ENCODE measurements at regions not wholly inside any gene's neighbourhood (a gene's known extent, or its start where the extent isn't known, plus 50 kb on each side); places are given as distances from the start of the nearest gene placed in this dataset.

- DNase-seq (ENCODE audit: low spot score in 2 of 2): no peak
- no peaks in the 10 kb centered on the region for H3K36me3 Mint-ChIP-seq
- H3K4me1 Mint-ChIP-seq: no peaks in the 10 kb centered on the region
- peaks cover 10% of the 10 kb centered on the region for H3K9me3 Mint-ChIP-seq
- no peak overlapping the region for H3K4me3 Mint-ChIP-seq
- H3K27ac Mint-ChIP-seq: no peak overlapping the region
- no peak for ATAC-seq
Observed at GRCh38 chr7:119172043-119172442, 947.5 kb downstream of the ANKRD7 start.

GRCh38 chr7:119175911-119176627 lies 951.6 kb downstream of the ANKRD7 start:
- Mint-ChIP-seq H3K4me3 (no peak overlapping the region), H3K36me3 (no peaks in the 10 kb centered on the region), H3K9me3 (peaks cover 3% of the 10 kb centered on the region), H3K27ac (no peak overlapping the region), H3K4me1 (no peaks in the 10 kb centered on the region)
- ATAC-seq (no peak), DNase-seq (ENCODE audit: low spot score in 2 of 2) (no peak)

- Mint-ChIP-seq H3K27ac (no peak overlapping the region), H3K4me3 (no peak overlapping the region), H3K36me3 (no peaks in the 10 kb centered on the region), H3K4me1 (no peaks in the 10 kb centered on the region), H3K9me3 (peaks cover 3% of the 10 kb centered on the region)
- DNase-seq (ENCODE audit: low spot score in 2 of 2) (no peak), ATAC-seq (no peak)
Observed at GRCh38 chr7:119177863-119178262, 953.4 kb downstream of the ANKRD7 start.

DNA sequence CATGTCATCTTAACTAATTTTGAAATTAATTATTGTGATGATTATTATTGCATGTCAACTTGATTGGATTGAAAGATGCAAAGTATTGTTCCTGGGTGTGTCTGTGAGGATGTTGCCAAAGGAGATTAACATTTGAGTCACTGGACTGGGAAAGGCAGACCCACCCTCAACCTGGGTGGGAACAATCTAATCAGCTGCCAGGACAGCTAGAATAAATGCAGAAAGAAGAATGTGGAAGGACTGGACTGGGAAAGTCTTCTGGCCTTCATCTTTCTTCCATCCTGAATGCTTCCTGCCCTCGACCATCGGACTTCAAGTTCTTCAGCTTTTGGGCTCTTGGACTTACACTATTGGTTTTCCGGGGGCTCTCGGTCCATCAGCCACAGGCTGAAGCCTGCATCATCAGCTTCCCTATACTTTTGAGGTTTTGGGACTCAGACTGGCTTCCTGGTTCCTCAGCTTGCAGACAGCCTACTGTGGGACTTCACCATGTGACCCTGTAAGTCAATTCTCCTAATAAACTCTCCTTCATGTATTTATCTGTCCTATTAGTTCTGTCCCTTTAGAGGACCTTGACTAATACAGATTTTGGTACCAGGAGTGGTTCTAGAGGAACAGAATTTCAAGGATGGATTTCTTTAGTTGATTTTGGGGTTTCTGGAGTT lies 959.8 kb downstream of the ANKRD7 start:
- Mint-ChIP-seq H3K4me3 (no peak overlapping the region), H3K4me1 (no peaks in the 10 kb centered on the region), H3K9me3 (peaks cover 9% of the 10 kb centered on the region), H3K36me3 (no peaks in the 10 kb centered on the region), H3K27ac (no peak overlapping the region)
- no peak for ATAC-seq
- no peak for DNase-seq (ENCODE audit: low spot score in 2 of 2)

- H3K4me3 Mint-ChIP-seq: no peak overlapping the region
- no peaks in the 10 kb centered on the region for H3K36me3 Mint-ChIP-seq
- DNase-seq (ENCODE audit: low spot score in 2 of 2) (no peak), ATAC-seq (no peak)
- peaks cover 7% of the 10 kb centered on the region for H3K9me3 Mint-ChIP-seq
- no peak overlapping the region for H3K27ac Mint-ChIP-seq
- H3K4me1 Mint-ChIP-seq: no peaks in the 10 kb centered on the region
Observed at GRCh38 chr7:119196183-119196582, 971.7 kb downstream of the ANKRD7 start.

DNA sequence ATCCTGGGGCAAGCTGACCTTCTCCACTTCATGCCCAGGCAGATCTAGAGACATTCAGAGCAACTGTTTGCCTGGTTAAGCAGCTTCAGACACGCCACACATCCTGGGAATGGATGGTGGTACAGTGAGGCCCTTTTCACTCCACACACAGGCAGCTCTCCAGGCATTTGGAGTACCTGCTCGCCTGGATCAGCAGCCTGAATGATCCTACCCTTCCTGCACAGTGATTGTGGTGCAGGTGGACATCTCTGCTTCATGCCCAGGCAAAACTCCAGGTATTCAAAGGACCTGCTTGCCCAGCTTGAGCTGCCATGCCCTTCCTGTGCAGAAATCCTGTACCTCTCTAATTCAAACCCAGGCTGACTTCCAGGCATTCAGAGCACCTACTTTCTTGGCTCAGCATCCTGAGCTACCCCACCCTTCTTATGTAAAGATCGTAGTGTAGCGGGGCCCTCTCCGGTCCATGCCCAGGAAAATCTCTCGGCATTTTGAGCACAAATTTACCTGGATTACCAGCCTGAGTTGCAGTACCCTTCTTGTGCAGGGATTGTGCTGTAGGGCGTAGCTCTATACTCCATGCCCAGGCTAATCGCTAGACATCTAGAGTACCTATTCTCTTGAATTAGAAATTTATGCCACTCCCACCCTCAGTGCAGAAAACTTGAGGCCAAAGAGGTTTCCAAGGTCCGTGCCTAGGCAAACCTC lies 972.8 kb downstream of the ANKRD7 start:
- no peak for DNase-seq (ENCODE audit: low spot score in 2 of 2)
- Mint-ChIP-seq H3K36me3 (no peaks in the 10 kb centered on the region), H3K9me3 (peaks cover 7% of the 10 kb centered on the region), H3K27ac (no peak overlapping the region), H3K4me3 (no peak overlapping the region), H3K4me1 (no peaks in the 10 kb centered on the region)
- ATAC-seq: no peak

DNA sequence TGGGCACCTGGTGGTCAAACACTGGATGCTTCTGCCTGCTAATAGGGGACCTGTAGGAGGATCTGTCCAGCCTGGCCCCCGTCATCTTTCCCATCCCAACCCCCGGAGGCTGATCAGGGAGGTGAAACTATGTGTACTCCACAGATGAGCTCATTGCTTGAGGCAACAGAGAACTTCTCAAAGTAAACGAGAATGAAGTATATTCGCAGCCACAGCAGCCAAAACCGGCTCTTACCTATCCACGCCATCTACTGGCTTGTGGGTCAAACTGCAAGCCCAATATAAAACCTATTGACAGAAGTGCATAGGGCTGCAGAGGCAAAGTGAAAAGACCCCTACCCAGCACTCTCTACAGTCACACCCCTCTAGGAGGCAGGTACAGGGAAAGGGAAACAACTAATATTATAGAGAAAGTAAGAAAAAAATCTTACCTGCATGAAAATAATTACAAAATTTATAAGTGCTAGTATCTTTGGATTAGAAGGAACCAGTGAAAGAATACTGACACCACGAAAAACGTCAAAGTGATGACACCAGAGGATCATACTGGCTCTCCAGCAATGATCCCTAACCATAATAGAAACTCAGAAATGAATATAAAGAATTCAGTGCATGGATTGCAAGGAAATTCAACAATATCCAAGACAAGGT lies 973.5 kb downstream of the ANKRD7 start:
- Mint-ChIP-seq H3K27ac (no peak overlapping the region), H3K4me1 (no peaks in the 10 kb centered on the region)
- no peak for DNase-seq (ENCODE audit: low spot score in 2 of 2)

GRCh38 chr7:119219663-119220062 lies 995.2 kb downstream of the ANKRD7 start:
- Mint-ChIP-seq H3K4me1 (no peaks in the 10 kb centered on the region), H3K4me3 (no peak overlapping the region), H3K36me3 (no peaks in the 10 kb centered on the region), H3K27ac (no peak overlapping the region), H3K9me3 (peaks cover 13% of the 10 kb centered on the region)
- no peak for DNase-seq (ENCODE audit: low spot score in 2 of 2)
- ATAC-seq: peak; percentile 11

More for the DNA sequence above, 973.5 kb downstream of the ANKRD7 start:
- Mint-ChIP-seq H3K4me3 (no peak overlapping the region), H3K9me3 (peaks cover 7% of the 10 kb centered on the region), H3K36me3 (no peaks in the 10 kb centered on the region)
- ATAC-seq: no peak

DNA sequence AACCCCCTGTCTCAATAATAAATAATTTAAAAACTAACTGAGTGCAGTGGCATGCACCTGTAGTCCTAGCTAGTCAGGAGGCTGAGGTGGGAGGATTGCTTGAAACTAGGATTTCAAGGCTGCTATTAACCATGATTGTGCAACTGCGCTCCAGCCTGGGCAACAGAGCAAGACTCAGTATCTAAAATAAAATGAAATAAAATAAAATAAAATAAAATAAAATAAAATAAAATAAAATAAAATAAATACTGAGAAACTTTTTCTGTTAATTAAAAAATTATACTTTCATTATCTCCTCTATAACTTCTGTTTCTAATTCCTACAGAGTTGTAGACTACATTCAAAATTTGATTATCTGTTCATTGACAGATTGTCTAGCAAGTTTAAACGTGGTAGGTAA lies 999.4 kb downstream of the ANKRD7 start:
- Mint-ChIP-seq H3K4me1 (no peaks in the 10 kb centered on the region), H3K9me3 (peaks cover 12% of the 10 kb centered on the region), H3K4me3 (no peak overlapping the region), H3K36me3 (no peaks in the 10 kb centered on the region), H3K27ac (no peak overlapping the region)
- no peak for ATAC-seq
- DNase-seq (ENCODE audit: low spot score in 2 of 2): no peak

- H3K4me1 Mint-ChIP-seq: no peaks in the 10 kb centered on the region
- H3K36me3 Mint-ChIP-seq: no peaks in the 10 kb centered on the region
- DNase-seq (ENCODE audit: low spot score in 2 of 2) (no peak), ATAC-seq (no peak)
- H3K4me3 Mint-ChIP-seq: no peak overlapping the region
- H3K27ac Mint-ChIP-seq: no peak overlapping the region
- peaks cover 13% of the 10 kb centered on the region for H3K9me3 Mint-ChIP-seq
Observed at GRCh38 chr7:119228482-119228881, 1004.0 kb downstream of the ANKRD7 start.

GRCh38 chr7:119232091-119232490 lies 1007.6 kb downstream of the ANKRD7 start:
- H3K4me1 Mint-ChIP-seq: no peaks in the 10 kb centered on the region
- ATAC-seq (no peak), DNase-seq (ENCODE audit: low spot score in 2 of 2) (no peak)
- H3K36me3 Mint-ChIP-seq: no peaks in the 10 kb centered on the region
- no peak overlapping the region for H3K27ac Mint-ChIP-seq
- no peak overlapping the region for H3K4me3 Mint-ChIP-seq
- H3K9me3 Mint-ChIP-seq: peaks cover 18% of the 10 kb centered on the region

DNA sequence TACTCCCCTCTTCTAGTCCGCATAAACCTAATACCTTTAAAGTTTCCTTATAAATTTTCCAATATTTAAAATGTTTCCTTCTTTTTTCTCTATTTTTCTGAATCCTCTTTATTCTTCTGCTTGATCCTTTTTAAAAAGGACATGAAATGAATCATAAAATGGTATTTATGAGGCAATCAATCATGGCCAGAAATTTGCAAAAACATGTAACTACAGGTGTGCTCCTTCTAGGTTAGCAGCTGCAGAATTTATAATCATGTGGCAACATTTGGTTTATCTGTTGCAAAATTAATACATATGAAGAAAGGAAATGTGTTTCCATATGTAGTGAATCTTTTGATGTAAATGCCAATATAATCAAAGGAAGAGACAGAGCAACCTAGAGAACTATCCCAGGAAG lies 1008.5 kb downstream of the ANKRD7 start:
- H3K27ac Mint-ChIP-seq: no peak overlapping the region
- ATAC-seq (no peak), DNase-seq (ENCODE audit: low spot score in 2 of 2) (no peak)
- peaks cover 18% of the 10 kb centered on the region for H3K9me3 Mint-ChIP-seq
- H3K4me1 Mint-ChIP-seq: no peaks in the 10 kb centered on the region
- no peaks in the 10 kb centered on the region for H3K36me3 Mint-ChIP-seq
- no peak overlapping the region for H3K4me3 Mint-ChIP-seq

- no peak for DNase-seq (ENCODE audit: low spot score in 2 of 2)
- Mint-ChIP-seq H3K27ac (no peak overlapping the region), H3K9me3 (peaks cover 9% of the 10 kb centered on the region), H3K4me3 (no peak overlapping the region), H3K4me1 (no peaks in the 10 kb centered on the region), H3K36me3 (no peaks in the 10 kb centered on the region)
- ATAC-seq: no peak
Observed at GRCh38 chr7:119252962-119253361, 1020.0 kb upstream of the KCND2 start.

GRCh38 chr7:119254742-119255141 lies 1018.2 kb upstream of the KCND2 start:
- Mint-ChIP-seq H3K36me3 (no peaks in the 10 kb centered on the region), H3K4me1 (no peaks in the 10 kb centered on the region), H3K4me3 (no peak overlapping the region), H3K27ac (no peak overlapping the region), H3K9me3 (peaks cover 10% of the 10 kb centered on the region)
- DNase-seq (ENCODE audit: low spot score in 2 of 2) (no peak), ATAC-seq (no peak)

- Mint-ChIP-seq H3K9me3 (peaks cover 14% of the 10 kb centered on the region), H3K36me3 (no peaks in the 10 kb centered on the region), H3K4me3 (no peak overlapping the region), H3K4me1 (no peaks in the 10 kb centered on the region), H3K27ac (no peak overlapping the region)
- ATAC-seq: no peak
- no peak for DNase-seq (ENCODE audit: low spot score in 2 of 2)
Observed at GRCh38 chr7:119256001-119256400, 1017.0 kb upstream of the KCND2 start.
